ENCODE measurements at regions not wholly inside any gene's neighbourhood (a gene's known extent, or its start where the extent isn't known, plus 50 kb on each side); places are given as distances from the start of the nearest gene placed in this dataset.

DNA sequence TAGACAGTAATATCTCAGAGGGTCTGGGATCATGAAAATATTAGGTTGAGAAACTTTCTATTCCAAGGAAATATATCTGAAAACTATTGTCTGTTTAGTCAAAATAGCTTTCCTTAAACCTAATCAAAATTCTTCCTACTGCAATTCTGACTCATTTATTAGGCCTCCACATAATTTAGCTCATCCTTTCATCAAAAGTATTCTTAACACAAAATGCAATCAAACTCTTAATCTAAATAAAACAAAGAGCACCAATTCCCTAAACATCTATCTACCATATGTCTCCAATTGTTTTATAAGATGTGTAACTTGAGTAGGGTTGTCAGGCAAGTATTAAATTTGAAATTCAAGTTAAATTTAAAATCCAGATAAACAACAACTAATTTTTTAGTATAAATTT is 142.1 kb downstream of the PLK2 start:
- DNase-seq: no peak
- Histone ChIP-seq H3K27ac (replicated peaks) (no peak overlapping the region), H3K4me3 (no peak overlapping the region), H3K4me1 (no peaks in the 10 kb centered on the region), H3K9me3 (replicated peaks) (no peaks in the 10 kb centered on the region), H3K36me3 (no peaks in the 10 kb centered on the region), H3K27me3 (ENCODE audit: low read depth) (no peaks in the 10 kb centered on the region)
- TF ChIP-seq, protein P1, sequence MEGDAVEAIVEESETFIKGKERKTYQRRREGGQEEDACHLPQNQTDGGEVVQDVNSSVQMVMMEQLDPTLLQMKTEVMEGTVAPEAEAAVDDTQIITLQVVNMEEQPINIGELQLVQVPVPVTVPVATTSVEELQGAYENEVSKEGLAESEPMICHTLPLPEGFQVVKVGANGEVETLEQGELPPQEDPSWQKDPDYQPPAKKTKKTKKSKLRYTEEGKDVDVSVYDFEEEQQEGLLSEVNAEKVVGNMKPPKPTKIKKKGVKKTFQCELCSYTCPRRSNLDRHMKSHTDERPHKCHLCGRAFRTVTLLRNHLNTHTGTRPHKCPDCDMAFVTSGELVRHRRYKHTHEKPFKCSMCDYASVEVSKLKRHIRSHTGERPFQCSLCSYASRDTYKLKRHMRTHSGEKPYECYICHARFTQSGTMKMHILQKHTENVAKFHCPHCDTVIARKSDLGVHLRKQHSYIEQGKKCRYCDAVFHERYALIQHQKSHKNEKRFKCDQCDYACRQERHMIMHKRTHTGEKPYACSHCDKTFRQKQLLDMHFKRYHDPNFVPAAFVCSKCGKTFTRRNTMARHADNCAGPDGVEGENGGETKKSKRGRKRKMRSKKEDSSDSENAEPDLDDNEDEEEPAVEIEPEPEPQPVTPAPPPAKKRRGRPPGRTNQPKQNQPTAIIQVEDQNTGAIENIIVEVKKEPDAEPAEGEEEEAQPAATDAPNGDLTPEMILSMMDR (IDR thresholded peaks at IDR 0.05; ENCODE audit: borderline replicate concordance): no peak
- intact Hi-C loops (cut with micrococcal nuclease): no loop called here

DNA sequence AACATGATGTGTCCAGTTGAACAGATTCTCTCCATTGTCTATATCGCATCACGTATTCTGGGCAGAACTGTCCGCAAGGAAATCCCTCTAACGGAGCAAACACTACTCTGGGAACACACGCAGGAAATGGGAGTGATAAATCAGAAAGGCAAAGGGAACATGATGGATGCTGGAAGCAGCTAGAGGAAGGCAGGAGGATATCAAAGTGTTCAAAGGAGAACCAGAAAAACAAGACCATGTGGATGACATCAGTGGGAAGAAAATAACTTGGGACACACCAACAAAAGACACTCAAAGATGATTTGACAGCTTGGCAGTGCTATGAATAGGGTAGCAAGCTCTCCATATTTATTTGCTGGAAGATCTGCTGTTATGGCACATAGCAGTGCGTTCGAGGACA is 142.9 kb downstream of the PLK2 start:
- Histone ChIP-seq H3K36me3 (no peaks in the 10 kb centered on the region), H3K9me3 (replicated peaks) (no peaks in the 10 kb centered on the region), H3K27me3 (ENCODE audit: low read depth) (no peaks in the 10 kb centered on the region), H3K4me3 (no peak overlapping the region), H3K27ac (replicated peaks) (peak overlapping the region; percentile 37), H3K4me1 (no peaks in the 10 kb centered on the region)
- intact Hi-C loops (cut with micrococcal nuclease): no loop called here
- TF ChIP-seq, protein P1 (IDR thresholded peaks at IDR 0.05; ENCODE audit: borderline replicate concordance): no peak
- no peak for DNase-seq

DNA sequence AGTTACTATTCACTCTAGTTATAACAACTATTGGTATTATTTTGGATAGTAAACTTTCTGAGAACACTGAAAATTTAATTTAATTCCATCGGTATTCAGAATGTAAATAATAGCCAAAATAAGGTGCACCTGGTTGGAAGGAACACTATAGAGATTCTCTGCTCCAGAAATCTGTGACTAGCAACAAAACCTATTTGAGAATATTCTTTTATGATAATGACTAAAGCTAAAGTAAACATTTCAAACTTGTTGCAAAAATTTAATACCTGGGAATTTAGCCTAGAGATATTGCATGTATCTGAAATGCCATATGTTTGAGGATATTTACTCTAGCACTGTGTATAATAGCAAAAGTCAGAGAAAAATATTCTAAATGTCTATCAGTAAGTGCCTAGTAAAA is 144.1 kb downstream of the PLK2 start:
- H3K4me1 ChIP-seq: no peaks in the 10 kb centered on the region
- no peaks in the 10 kb centered on the region for H3K36me3 ChIP-seq
- TF ChIP-seq, protein P1 (IDR thresholded peaks at IDR 0.05; ENCODE audit: borderline replicate concordance): no peak
- H3K4me3 ChIP-seq: no peak overlapping the region
- no peak overlapping the region for H3K27ac ChIP-seq (replicated peaks)
- no peaks in the 10 kb centered on the region for H3K9me3 ChIP-seq (replicated peaks)
- H3K27me3 ChIP-seq (ENCODE audit: low read depth): no peaks in the 10 kb centered on the region
- intact Hi-C loops (cut with micrococcal nuclease): no loop called here
- no peak for DNase-seq

DNA sequence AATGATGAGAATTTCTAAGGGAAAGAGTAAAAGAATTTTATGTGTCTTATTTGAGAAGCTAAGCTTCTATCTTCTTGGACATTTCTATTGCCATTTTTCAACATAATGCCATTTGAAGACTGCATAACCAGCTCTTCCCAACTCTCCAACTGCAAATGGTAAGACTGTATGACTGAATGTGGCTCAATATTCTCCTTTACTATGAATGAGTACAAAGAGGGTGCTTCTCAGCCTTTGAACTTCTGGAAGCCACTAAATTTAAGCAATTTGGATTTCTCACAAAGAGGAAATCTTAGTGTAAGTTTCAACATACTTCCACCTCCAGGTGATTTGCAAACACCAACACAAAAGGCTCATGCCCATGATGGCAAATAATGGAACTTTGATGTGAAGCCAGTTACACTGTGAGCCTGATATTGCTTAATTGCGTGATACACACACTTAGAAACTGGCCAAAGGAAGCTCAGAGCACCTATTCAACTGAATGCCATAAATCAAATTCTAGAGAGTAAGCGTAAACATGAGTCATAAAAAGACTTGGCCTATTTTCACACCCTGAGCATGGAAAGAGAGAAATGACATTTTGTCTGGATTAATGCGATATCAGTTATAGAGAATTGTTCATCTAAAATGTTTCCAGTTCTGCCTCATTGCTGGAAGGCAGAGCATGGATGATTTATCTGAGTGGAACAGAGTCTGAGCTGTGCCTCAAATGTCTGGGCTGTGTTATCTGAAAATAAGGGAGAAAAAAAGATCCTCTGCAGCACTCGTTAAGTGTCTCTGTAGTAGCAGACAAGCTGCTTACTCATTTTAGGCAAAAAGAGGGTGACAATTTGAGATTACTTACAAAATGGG is 145.3 kb downstream of the PLK2 start:
- no peaks in the 10 kb centered on the region for H3K27me3 ChIP-seq (ENCODE audit: low read depth)
- no peak overlapping the region for H3K27ac ChIP-seq (replicated peaks)
- H3K4me3 ChIP-seq: no peak overlapping the region
- intact Hi-C loops (cut with micrococcal nuclease): no loop called here
- TF ChIP-seq, protein P1 (IDR thresholded peaks at IDR 0.05; ENCODE audit: borderline replicate concordance): no peak
- no peaks in the 10 kb centered on the region for H3K9me3 ChIP-seq (replicated peaks)
- H3K36me3 ChIP-seq: no peaks in the 10 kb centered on the region
- no peaks in the 10 kb centered on the region for H3K4me1 ChIP-seq
- no peak for DNase-seq

DNA sequence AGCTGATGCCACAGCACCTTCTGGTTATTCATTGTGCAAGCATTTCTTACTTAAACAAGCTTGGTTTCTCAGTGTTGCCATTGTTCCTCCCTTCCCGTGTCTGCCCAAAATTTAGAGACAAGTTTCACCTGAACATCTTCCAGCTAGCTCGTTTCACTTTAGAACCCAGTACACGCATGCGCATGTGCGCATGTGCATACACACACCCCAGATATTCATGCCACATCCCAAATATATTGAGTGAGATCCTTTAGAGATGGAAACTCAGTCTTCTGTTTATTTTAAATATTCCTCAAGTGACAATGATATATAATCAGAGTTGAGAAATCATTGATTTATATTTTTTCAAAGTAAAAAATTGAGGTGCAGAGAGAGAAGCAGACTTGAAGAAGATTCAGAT is 147.6 kb downstream of the PLK2 start:
- intact Hi-C loops (cut with micrococcal nuclease): no loop called here

More for the DNA sequence above, 147.6 kb downstream of the PLK2 start:
- H3K36me3 ChIP-seq: no peaks in the 10 kb centered on the region
- no peaks in the 10 kb centered on the region for H3K9me3 ChIP-seq (replicated peaks)
- no peak for DNase-seq
- H3K4me3 ChIP-seq: no peak overlapping the region
- H3K27ac ChIP-seq (replicated peaks): no peak overlapping the region
- H3K4me1 ChIP-seq: no peaks in the 10 kb centered on the region
- H3K27me3 ChIP-seq (ENCODE audit: low read depth): no peaks in the 10 kb centered on the region
- TF ChIP-seq, protein P1 (IDR thresholded peaks at IDR 0.05; ENCODE audit: borderline replicate concordance): no peak
